ENCODE measurements at regions not wholly inside any gene's neighbourhood (a gene's known extent, or its start where the extent isn't known, plus 50 kb on each side); places are given as distances from the start of the nearest gene placed in this dataset.

DNA sequence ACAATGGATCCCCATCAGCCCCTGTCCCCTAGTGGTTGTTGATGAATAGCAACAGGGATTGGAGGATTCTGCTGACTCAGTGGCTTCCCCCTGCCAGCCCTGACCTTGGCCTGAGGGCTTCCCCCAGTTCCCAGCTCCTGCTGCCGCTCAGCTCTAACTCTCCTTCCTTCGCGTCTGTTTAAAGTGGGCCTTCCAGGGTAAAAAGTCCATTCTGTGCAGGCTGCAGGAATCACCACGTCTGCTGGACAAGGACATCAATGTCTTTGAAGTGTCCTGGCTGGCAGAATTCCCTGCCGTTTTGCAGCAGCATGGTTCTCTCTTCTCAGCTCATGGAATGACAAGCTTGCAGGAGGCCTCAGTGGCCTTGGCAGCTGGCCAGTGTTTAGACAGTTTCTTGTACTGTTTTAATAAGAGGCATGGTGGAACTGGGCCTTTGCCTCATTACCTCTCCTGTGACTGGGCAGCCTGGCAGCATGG is 152.5 kb upstream of the STX18 start (continued):
- TF ChIP-seq ELK3 (CRISPR knock-in tag; IDR thresholded peaks at IDR 0.05) (no peak), SIN3A (IDR thresholded peaks at IDR 0.05; ENCODE audit: borderline replicate concordance in 2 of 2, control insufficient read depth in 1 of 2, low read depth in 2 of 2, low read length in 2 of 2) (no peak), BRCA1 (IDR thresholded peaks at IDR 0.05) (no peak), BRCA1 (CRISPR knock-in tag; IDR thresholded peaks at IDR 0.05) (no peak), MAFG (tag; conservative IDR thresholded peaks at IDR 0.05) (peak; percentile 91), HNRNPUL1 (IDR thresholded peaks at IDR 0.05; ENCODE audit: low read length) (no peak), TRIM24 (IDR thresholded peaks at IDR 0.05) (no peak), ZBTB43 (CRISPR knock-in tag; IDR thresholded peaks at IDR 0.05) (no peak), MAFK (IDR thresholded peaks at IDR 0.05; ENCODE audit: low read length) (peak; percentile 91), ETV5 (CRISPR knock-in tag; IDR thresholded peaks at IDR 0.05; ENCODE audit: low read depth) (no peak), ZNF583 (CRISPR knock-in tag; IDR thresholded peaks at IDR 0.05) (no peak)
- TF ChIP-seq, protein P1, sequence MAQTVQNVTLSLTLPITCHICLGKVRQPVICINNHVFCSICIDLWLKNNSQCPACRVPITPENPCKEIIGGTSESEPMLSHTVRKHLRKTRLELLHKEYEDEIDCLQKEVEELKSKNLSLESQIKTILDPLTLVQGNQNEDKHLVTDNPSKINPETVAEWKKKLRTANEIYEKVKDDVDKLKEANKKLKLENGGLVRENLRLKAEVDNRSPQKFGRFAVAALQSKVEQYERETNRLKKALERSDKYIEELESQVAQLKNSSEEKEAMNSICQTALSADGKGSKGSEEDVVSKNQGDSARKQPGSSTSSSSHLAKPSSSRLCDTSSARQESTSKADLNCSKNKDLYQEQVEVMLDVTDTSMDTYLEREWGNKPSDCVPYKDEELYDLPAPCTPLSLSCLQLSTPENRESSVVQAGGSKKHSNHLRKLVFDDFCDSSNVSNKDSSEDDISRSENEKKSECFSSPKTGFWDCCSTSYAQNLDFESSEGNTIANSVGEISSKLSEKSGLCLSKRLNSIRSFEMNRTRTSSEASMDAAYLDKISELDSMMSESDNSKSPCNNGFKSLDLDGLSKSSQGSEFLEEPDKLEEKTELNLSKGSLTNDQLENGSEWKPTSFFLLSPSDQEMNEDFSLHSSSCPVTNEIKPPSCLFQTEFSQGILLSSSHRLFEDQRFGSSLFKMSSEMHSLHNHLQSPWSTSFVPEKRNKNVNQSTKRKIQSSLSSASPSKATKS (CRISPR knock-in tag; IDR thresholded peaks at IDR 0.05): no peak

All from K562 (cell line).